ENCODE measurements at regions not wholly inside any gene's neighbourhood (a gene's known extent, or its start where the extent isn't known, plus 50 kb on each side); places are given as distances from the start of the nearest gene placed in this dataset.

- TF ChIP-seq ZFP30 (CRISPR knock-in tag; IDR thresholded peaks at IDR 0.05) (no peak), GLIS3 (CRISPR knock-in tag; IDR thresholded peaks at IDR 0.05) (no peak), BACH2 (CRISPR knock-in tag; IDR thresholded peaks at IDR 0.05; ENCODE audit: borderline replicate concordance) (no peak), OSR1 (CRISPR knock-in tag; IDR thresholded peaks at IDR 0.05) (no peak), ZNF8 (CRISPR knock-in tag; IDR thresholded peaks at IDR 0.05) (no peak), ISL1 (CRISPR knock-in tag; IDR thresholded peaks at IDR 0.05) (no peak), PPARA (CRISPR knock-in tag; IDR thresholded peaks at IDR 0.05; ENCODE audit: borderline replicate concordance) (no peak), ZNF70 (CRISPR knock-in tag; IDR thresholded peaks at IDR 0.05) (no peak), ESRRG (CRISPR knock-in tag; IDR thresholded peaks at IDR 0.05) (no peak), CSRNP3 (CRISPR knock-in tag; IDR thresholded peaks at IDR 0.05) (no peak), CREB5 (CRISPR knock-in tag; IDR thresholded peaks at IDR 0.05; ENCODE audit: low read depth) (no peak), ZC3H10 (CRISPR knock-in tag; IDR thresholded peaks at IDR 0.05) (no peak)
- TF ChIP-seq, protein P1, sequence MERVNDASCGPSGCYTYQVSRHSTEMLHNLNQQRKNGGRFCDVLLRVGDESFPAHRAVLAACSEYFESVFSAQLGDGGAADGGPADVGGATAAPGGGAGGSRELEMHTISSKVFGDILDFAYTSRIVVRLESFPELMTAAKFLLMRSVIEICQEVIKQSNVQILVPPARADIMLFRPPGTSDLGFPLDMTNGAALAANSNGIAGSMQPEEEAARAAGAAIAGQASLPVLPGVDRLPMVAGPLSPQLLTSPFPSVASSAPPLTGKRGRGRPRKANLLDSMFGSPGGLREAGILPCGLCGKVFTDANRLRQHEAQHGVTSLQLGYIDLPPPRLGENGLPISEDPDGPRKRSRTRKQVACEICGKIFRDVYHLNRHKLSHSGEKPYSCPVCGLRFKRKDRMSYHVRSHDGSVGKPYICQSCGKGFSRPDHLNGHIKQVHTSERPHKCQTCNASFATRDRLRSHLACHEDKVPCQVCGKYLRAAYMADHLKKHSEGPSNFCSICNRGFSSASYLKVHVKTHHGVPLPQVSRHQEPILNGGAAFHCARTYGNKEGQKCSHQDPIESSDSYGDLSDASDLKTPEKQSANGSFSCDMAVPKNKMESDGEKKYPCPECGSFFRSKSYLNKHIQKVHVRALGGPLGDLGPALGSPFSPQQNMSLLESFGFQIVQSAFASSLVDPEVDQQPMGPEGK (CRISPR knock-in tag; IDR thresholded peaks at IDR 0.05; ENCODE audit: borderline replicate concordance), result no peak
- no peak for ATAC-seq
Measured at GRCh38 chr1:29939079-29939478, 702.8 kb downstream of the PTPRU start.

DNA sequence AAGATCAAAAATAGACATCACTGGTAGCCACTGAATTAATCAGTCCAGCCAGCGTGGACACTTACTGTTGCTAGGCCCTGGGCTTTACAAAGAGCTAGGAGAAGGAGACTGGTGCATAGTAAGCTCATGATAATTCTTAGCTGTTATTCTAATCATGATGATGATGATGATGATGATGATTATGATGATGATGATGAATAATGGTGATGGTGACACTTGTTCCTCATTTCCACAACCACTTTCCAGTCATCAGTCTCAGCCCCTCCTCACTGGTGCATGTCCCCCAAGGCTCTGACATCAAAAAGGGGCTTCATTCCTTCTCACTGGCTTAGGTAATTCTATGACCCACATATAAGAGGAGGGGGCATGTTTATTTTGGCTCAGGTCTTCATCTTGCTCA, 701.0 kb downstream of the PTPRU start:
- no peak for ATAC-seq
- no peak for TF ChIP-seq SNAI2 (CRISPR knock-in tag; IDR thresholded peaks at IDR 0.05)

DNA sequence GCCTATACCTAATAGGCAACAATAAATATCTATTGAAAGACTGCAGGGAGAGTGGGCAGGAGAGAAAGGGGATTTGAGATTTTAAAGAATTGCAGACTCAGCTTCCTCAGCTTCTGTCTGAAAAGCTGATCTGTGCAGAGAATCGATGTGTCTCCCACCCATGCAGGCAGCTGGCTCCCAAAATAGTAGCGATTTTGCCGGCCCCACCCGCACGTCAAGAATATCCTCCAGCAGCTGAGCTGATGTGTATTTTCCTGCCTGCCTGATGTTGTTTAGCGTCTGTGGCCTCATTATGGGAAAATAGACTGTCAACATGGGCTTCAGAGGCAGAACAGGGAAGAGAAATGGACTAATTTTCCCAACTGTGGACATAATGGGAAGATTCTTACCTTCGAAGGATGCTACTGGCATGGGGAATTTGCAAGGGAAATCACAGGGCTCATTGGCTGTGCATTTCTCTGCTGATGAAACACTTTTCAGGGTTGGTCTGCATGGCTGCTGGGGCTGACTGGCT, 699.8 kb downstream of the PTPRU start:
- no peak for ATAC-seq
- TF ChIP-seq ARNTL (CRISPR knock-in tag; IDR thresholded peaks at IDR 0.05; ENCODE audit: borderline replicate concordance, low read depth), result no peak

GRCh38 chr1:29934255-29934772, 698.0 kb downstream of the PTPRU start:
- TF ChIP-seq OSR1 (CRISPR knock-in tag; IDR thresholded peaks at IDR 0.05), result no peak
- TF ChIP-seq CREB5 (CRISPR knock-in tag; IDR thresholded peaks at IDR 0.05; ENCODE audit: low read depth), result no peak
- no peak for TF ChIP-seq RARB (CRISPR knock-in tag; IDR thresholded peaks at IDR 0.05)
- no peak for TF ChIP-seq SNAI2 (CRISPR knock-in tag; IDR thresholded peaks at IDR 0.05)
- TF ChIP-seq TCF4 (CRISPR knock-in tag; IDR thresholded peaks at IDR 0.05; ENCODE audit: borderline replicate concordance), result no peak
- TF ChIP-seq CSDC2 (CRISPR knock-in tag; IDR thresholded peaks at IDR 0.05), result no peak
- no peak for TF ChIP-seq ZFP3 (CRISPR knock-in tag; IDR thresholded peaks at IDR 0.05)
- TF ChIP-seq, protein P1 (CRISPR knock-in tag; IDR thresholded peaks at IDR 0.05; ENCODE audit: borderline replicate concordance), result no peak
- no peak for ATAC-seq

DNA sequence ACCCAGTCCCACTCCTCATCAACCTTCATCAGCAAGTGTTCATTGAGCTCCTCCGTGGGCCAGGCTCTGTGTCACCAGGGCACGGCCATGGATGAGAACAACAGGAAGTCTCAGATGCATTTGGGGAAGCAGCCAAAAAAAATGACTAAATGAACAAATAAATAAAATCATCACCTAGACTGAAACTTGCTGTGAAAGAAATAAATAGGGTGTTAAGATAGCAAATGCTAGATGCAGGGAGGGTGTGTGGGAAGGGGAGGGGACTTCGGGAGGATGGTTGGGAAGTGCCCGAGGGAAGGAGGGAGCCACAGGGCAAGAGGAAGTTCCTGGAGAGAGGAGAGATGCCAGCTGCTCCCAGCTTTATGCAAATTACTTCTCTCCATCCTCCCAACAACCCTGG, 696.7 kb downstream of the PTPRU start:
- no peak for ATAC-seq
- TF ChIP-seq TOX (CRISPR knock-in tag; IDR thresholded peaks at IDR 0.05; ENCODE audit: borderline replicate concordance), result no peak
